ENCODE measurements at regions not wholly inside any gene's neighbourhood (a gene's known extent, or its start where the extent isn't known, plus 50 kb on each side); places are given as distances from the start of the nearest gene placed in this dataset.

- no peak for DNase-seq (ENCODE audit: low read depth, low spot score)
- in situ Hi-C loops (cut with HindIII; ENCODE audit: low pct_unique_long_range_greater_than_20kb, low sequenced_read_pairs), result no loop called here
These were observed 1385.4 kb downstream of the TBC1D22A start for GRCh38 chr22:48147831-48148230.

- in situ Hi-C loops (cut with HindIII; ENCODE audit: low pct_unique_long_range_greater_than_20kb, low sequenced_read_pairs), result no loop called here
These were observed 1385.0 kb downstream of the TBC1D22A start for GRCh38 chr22:48147404-48147803.

GRCh38 chr22:48146426-48146825, 1384.0 kb downstream of the TBC1D22A start:
- DNase-seq (ENCODE audit: low read depth, low spot score), result no peak
- in situ Hi-C loops (cut with HindIII; ENCODE audit: low pct_unique_long_range_greater_than_20kb, low sequenced_read_pairs), result no loop called here

More at GRCh38 chr22:48147404-48147803, 1385.0 kb downstream of the TBC1D22A start:
- DNase-seq (ENCODE audit: low read depth, low spot score), result no peak

- no peak for DNase-seq (ENCODE audit: low read depth, low spot score)
- in situ Hi-C loops (cut with HindIII; ENCODE audit: low pct_unique_long_range_greater_than_20kb, low sequenced_read_pairs), result no loop called here
These were observed 1383.3 kb downstream of the TBC1D22A start for GRCh38 chr22:48145738-48146137.

- DNase-seq (ENCODE audit: low read depth, low spot score), result no peak
- in situ Hi-C loops (cut with HindIII; ENCODE audit: low pct_unique_long_range_greater_than_20kb, low sequenced_read_pairs), result no loop called here
These were observed 1381.9 kb downstream of the TBC1D22A start for GRCh38 chr22:48144318-48144717.

GRCh38 chr22:48143856-48144255, 1381.4 kb downstream of the TBC1D22A start:
- no peak for DNase-seq (ENCODE audit: low read depth, low spot score)
- in situ Hi-C loops (cut with HindIII; ENCODE audit: low pct_unique_long_range_greater_than_20kb, low sequenced_read_pairs), result no loop called here

GRCh38 chr22:48142388-48142787, 1379.9 kb downstream of the TBC1D22A start:
- DNase-seq (ENCODE audit: low read depth, low spot score), result no peak
- in situ Hi-C loops (cut with HindIII; ENCODE audit: low pct_unique_long_range_greater_than_20kb, low sequenced_read_pairs), result no loop called here

GRCh38 chr22:48141301-48141700, 1378.9 kb downstream of the TBC1D22A start:
- no peak for DNase-seq (ENCODE audit: low read depth, low spot score)
- in situ Hi-C loops (cut with HindIII; ENCODE audit: low pct_unique_long_range_greater_than_20kb, low sequenced_read_pairs), result no loop called here

- no peak for DNase-seq (ENCODE audit: low read depth, low spot score)
- in situ Hi-C loops (cut with HindIII; ENCODE audit: low pct_unique_long_range_greater_than_20kb, low sequenced_read_pairs), result no loop called here
These were observed 1377.9 kb downstream of the TBC1D22A start for GRCh38 chr22:48140261-48140813.

- no peak for DNase-seq (ENCODE audit: low read depth, low spot score)
- in situ Hi-C loops (cut with HindIII; ENCODE audit: low pct_unique_long_range_greater_than_20kb, low sequenced_read_pairs), result no loop called here
These were observed 1377.3 kb downstream of the TBC1D22A start for GRCh38 chr22:48139776-48140175.

- in situ Hi-C loops (cut with HindIII; ENCODE audit: low pct_unique_long_range_greater_than_20kb, low sequenced_read_pairs), result no loop called here
- DNase-seq (ENCODE audit: low read depth, low spot score), result no peak
These were observed 1376.4 kb downstream of the TBC1D22A start for GRCh38 chr22:48138855-48139254.

- DNase-seq (ENCODE audit: low read depth, low spot score), result no peak
- in situ Hi-C loops (cut with HindIII; ENCODE audit: low pct_unique_long_range_greater_than_20kb, low sequenced_read_pairs), result no loop called here
These were observed 1376.0 kb downstream of the TBC1D22A start for GRCh38 chr22:48138427-48138826.

- DNase-seq (ENCODE audit: low read depth, low spot score), result no peak
- in situ Hi-C loops (cut with HindIII; ENCODE audit: low pct_unique_long_range_greater_than_20kb, low sequenced_read_pairs), result no loop called here
These were observed 1375.2 kb downstream of the TBC1D22A start for GRCh38 chr22:48137640-48138039.

- in situ Hi-C loops (cut with HindIII; ENCODE audit: low pct_unique_long_range_greater_than_20kb, low sequenced_read_pairs), result no loop called here
- no peak for DNase-seq (ENCODE audit: low read depth, low spot score)
These were observed 1373.1 kb downstream of the TBC1D22A start for GRCh38 chr22:48135592-48135991.

- in situ Hi-C loops (cut with HindIII; ENCODE audit: low pct_unique_long_range_greater_than_20kb, low sequenced_read_pairs), result no loop called here
These were observed 1363.0 kb downstream of the TBC1D22A start for GRCh38 chr22:48125416-48125815.

GRCh38 chr22:48121984-48122383, 1359.5 kb downstream of the TBC1D22A start:
- in situ Hi-C loops (cut with HindIII; ENCODE audit: low pct_unique_long_range_greater_than_20kb, low sequenced_read_pairs), result no loop called here
- DNase-seq (ENCODE audit: low read depth, low spot score), result no peak

More at GRCh38 chr22:48125416-48125815, 1363.0 kb downstream of the TBC1D22A start:
- DNase-seq (ENCODE audit: low read depth, low spot score), result no peak

GRCh38 chr22:48118654-48119053, 1356.2 kb downstream of the TBC1D22A start:
- DNase-seq (ENCODE audit: low read depth, low spot score), result no peak
- in situ Hi-C loops (cut with HindIII; ENCODE audit: low pct_unique_long_range_greater_than_20kb, low sequenced_read_pairs), result no loop called here

GRCh38 chr22:48116871-48117270, 1354.4 kb downstream of the TBC1D22A start:
- no peak for DNase-seq (ENCODE audit: low read depth, low spot score)
- in situ Hi-C loops (cut with HindIII; ENCODE audit: low pct_unique_long_range_greater_than_20kb, low sequenced_read_pairs), result no loop called here

GRCh38 chr22:48112687-48113521, 1350.5 kb downstream of the TBC1D22A start:
- in situ Hi-C loops (cut with HindIII; ENCODE audit: low pct_unique_long_range_greater_than_20kb, low sequenced_read_pairs), result no loop called here
- DNase-seq (ENCODE audit: low read depth, low spot score), result peak; percentile 59

Data from SK-MEL-5 (cell line).